Coronary artery (tissue), 2 donors: ENCODE measurements at regions not wholly inside any gene's neighbourhood (a gene's known extent, or its start where the extent isn't known, plus 50 kb on each side); places are given as distances from the start of the nearest gene placed in this dataset.

Experiments used
- DNase-seq: peaks from one replicate; pipeline ENCODE4 v3.0.0-alpha.2; 2017; ENCODE audit warnings: low spot score
- H3K27ac ChIP-seq, 2 donors: fragments of 200-600 bp; sonication (generic); one replicate each; pipeline ENCODE4 v1.5.1; 2016 to 2019
- H3K4me3 ChIP-seq: fragments of 200-600 bp; sonication (generic); 2 replicates; pipeline ENCODE4 v1.5.1; 2016; ENCODE audit warnings: mild to moderate bottlenecking, moderate library complexity
- TF ChIP-seq, protein P1 (sequence below): fragments of 200-600 bp; sonication (generic); IDR thresholded peaks from one replicate; pipeline ENCODE4 v1.5.1; 2019; ENCODE audit warnings: antibody characterized with exemption

DNA sequence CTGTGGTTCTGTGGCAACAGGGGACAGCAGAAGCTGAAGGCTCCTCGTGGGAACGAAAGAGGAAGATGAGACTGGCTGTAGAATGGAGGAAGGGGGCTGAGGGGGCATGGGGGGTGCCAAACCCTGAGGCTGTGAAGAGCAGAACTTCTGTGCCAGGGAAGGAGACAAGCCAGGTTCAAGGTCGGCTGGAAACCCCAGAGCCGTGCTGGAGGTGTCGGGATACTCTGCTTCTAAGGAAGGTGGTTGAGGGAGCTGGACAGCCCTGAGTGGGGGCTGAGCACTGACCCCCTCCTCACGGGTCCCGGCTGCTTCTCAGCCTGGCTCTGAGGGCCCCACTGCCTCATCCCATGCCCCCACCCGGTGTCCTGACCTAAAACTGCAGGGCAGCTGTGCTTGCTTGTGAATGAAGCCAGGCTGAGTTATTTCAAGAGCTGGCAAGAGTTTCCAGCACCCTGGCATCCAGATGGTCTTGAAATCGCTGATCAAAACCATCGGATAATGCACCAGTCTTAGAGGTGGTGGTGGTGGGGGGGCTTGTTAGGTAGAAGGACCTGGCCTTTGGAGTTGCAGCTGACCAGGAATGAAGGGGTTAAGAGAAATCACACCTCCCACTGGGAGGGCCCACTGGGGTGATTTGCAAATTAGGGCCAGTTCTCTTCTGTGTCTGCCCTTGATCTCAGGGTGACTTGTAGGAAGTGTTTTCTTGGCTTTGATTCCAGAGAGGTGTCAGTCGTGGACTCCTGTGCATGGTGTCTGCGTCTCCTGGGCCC, 218.9 kb upstream of the C1orf174 start:
- TF ChIP-seq, protein P1, sequence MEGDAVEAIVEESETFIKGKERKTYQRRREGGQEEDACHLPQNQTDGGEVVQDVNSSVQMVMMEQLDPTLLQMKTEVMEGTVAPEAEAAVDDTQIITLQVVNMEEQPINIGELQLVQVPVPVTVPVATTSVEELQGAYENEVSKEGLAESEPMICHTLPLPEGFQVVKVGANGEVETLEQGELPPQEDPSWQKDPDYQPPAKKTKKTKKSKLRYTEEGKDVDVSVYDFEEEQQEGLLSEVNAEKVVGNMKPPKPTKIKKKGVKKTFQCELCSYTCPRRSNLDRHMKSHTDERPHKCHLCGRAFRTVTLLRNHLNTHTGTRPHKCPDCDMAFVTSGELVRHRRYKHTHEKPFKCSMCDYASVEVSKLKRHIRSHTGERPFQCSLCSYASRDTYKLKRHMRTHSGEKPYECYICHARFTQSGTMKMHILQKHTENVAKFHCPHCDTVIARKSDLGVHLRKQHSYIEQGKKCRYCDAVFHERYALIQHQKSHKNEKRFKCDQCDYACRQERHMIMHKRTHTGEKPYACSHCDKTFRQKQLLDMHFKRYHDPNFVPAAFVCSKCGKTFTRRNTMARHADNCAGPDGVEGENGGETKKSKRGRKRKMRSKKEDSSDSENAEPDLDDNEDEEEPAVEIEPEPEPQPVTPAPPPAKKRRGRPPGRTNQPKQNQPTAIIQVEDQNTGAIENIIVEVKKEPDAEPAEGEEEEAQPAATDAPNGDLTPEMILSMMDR = no peak
- Histone ChIP-seq H3K4me3 (no peak overlapping the region), H3K27ac (no peak overlapping the region)
- no peak for DNase-seq

DNA sequence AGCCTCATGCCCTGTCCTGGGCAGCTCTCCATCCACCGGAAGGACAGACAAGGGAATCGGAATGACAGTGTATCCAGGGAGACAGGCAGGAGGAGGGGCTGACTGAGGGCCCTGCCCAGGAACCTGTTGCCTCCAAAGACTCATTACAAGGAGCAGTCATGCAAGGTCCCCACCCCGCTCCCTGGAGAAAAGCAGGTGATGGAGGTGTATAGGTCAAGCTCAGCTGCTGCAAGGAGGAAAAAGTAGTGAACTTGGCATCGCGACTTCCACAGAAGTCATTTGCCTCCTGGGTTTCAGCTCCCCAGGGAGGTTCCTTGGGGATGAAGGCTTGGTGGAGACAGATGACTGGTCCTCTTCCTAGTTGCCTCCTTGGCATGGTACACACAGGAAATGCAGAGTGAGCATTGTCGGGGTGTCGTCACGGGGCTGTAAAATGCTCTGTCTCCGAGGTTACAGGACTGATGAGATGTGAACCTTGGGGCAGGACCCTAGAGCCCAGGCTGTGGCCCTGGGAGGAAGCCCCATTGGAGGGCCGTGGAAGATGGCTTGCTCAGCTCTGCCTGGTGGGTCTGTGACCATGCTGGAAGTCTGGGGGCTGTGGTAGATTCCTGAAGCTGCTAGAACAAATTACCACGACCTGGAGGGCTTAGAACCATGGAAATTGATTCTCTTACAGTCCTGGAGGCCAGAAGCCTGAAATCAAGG, 219.6 kb upstream of the C1orf174 start:
- TF ChIP-seq, protein P1 = no peak
- no peak overlapping the region for H3K4me3 ChIP-seq
- no peak overlapping the region for H3K27ac ChIP-seq
- DNase-seq = no peak

DNA sequence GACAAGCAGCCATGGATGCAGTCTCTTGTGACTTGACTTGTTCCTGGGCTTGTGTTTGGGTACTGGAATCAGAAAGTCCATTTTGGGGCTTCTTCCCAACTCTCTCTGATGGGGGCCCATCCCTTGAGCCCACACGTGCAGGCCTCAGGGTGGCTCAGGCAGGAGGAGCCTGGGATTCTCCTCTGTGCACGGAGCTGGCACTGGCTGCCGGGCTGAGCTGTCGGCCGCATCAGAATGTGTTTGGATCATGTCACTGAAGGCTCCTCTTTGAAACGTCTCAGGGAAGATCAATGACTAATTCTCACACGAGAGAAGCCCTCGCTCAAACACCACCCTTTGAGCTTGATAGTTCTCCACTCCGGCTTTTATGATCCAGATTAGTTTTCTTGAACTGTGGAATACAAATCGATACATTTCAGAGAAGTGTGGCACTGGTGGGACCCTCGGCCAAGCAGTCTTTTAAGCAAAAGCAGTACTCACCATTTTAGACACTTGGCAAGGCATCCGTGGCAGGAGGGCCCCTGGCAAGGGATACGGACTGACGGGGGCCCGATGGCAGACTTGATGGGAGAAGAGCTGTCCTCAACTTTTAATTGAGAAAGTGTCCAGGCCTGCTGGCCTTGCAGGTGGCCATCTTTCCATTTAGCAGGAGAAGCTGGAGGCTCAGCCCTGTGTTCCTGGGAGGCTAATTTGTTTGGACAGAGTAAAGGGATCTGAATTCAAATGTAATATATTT, 220.7 kb upstream of the C1orf174 start:
- DNase-seq = no peak
- TF ChIP-seq, protein P1 = no peak
- Histone ChIP-seq H3K27ac (no peak overlapping the region), H3K4me3 (no peak overlapping the region)

DNA sequence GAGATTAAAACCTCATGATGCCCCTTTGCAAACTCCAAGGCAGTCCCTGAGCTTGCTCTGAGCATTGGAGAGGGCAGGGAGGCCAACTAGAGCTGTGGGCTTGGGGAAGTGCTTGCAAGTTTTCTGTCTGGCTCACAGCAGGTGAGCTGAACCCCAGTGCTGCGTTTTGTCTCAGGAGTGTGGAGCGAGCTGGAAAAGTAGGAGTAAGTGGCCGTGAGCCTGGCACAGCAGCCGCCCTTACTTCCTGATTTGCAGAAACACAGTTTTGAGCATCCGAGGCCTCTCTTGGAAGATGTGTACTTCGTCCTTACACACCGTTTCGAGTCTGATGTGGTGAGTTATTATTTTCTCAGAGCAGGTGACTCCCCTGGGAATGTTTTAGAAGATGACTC, 221.2 kb upstream of the C1orf174 start:
- H3K4me3 ChIP-seq = no peak overlapping the region
- no peak for DNase-seq
- TF ChIP-seq, protein P1 = no peak
- no peak overlapping the region for H3K27ac ChIP-seq

DNA sequence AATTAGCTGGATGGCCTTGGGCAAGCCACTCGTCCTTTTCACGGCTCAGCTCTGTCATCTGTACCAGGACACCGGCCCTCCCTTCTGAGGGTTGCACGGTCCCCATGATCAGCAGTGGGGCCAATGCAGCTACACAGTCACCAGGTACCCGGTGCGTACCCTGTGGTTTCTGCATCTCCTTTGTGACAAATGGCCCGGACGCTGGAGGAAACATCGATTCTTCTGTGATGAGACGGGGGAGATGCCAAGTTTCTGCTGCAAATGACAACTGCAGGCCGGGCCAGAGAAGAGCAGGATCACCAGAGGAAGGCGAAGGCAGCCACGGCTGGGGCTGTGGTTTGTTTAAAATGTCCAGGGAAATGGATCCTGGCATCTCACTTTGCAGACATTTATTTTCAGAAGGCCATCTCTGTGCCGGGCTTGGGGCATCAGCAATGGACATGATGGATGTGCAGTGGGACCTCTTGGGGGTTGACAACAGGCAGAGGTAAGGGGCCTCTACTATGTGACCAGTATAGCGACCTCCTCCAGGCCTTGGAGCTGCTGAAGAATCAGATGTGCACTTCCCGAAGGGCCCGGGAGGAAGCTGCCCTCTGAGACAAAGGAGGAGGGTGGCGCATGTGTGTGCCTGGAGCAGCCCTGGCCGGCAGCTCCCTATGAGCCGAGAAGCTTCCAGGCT, 221.9 kb upstream of the C1orf174 start:
- Histone ChIP-seq H3K27ac (no peak overlapping the region), H3K4me3 (no peak overlapping the region)
- DNase-seq = no peak
- TF ChIP-seq, protein P1 = no peak

DNA sequence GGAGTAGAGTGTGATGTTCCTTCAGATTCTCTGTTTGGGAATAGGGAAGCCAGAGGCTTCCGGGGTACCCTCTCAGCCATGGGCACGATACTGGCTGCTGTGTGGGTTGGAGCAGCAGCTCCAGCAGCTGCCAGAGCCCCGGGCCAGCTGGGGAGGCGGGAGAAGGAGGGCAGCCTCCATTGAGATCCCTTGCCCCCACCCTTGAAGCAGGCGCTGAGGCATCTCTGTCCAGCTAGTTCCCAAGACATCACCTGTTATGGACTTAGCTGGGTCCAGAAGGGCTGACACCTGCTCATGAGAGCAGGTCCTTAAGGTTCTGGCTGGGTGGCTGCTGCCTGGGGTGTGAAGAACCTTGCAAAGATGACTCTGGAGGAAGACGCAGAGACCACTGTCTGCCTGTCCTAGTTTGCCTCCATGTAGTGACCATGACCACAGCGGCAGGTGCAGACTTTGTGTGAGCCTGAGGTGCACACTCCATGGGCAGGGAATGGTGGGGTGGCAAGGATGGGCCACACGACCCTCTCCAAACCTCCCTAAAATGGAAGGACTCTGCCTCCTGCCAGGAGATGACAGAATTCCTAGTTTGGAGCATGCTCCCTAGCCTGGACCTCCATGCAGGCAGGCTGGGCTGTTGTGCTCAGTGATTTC, 222.6 kb upstream of the C1orf174 start:
- Histone ChIP-seq H3K4me3 (no peak overlapping the region), H3K27ac (no peak overlapping the region)
- no peak for DNase-seq
- TF ChIP-seq, protein P1 = no peak
